ENCODE measurements at regions not wholly inside any gene's neighbourhood (a gene's known extent, or its start where the extent isn't known, plus 50 kb on each side); places are given as distances from the start of the nearest gene placed in this dataset.

DNA sequence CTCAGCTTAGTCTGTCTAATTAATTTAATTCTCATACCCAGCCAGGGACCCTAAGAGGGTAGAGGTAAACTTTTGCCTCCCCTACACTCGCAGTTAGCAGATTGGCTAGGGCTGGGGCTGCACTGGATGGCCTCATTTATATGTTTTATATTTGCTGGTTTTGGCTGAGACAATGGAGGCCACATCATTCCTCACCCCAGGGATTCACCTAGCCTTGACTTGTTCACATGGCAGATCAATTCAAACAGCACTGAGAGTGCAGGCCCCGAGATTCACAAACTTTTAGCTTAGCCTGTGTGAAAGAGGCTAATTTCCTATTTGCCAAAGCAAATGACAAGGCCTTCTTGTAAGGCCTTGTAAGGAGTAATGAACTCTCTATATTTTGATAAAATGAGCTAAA is 844.4 kb downstream of the ARAP2 start:
- no peak for TF ChIP-seq POLR2A (IDR thresholded peaks at IDR 0.05)
- no peak for TF ChIP-seq POLR2AphosphoS5 (IDR thresholded peaks at IDR 0.05)
- TF ChIP-seq, protein P1, sequence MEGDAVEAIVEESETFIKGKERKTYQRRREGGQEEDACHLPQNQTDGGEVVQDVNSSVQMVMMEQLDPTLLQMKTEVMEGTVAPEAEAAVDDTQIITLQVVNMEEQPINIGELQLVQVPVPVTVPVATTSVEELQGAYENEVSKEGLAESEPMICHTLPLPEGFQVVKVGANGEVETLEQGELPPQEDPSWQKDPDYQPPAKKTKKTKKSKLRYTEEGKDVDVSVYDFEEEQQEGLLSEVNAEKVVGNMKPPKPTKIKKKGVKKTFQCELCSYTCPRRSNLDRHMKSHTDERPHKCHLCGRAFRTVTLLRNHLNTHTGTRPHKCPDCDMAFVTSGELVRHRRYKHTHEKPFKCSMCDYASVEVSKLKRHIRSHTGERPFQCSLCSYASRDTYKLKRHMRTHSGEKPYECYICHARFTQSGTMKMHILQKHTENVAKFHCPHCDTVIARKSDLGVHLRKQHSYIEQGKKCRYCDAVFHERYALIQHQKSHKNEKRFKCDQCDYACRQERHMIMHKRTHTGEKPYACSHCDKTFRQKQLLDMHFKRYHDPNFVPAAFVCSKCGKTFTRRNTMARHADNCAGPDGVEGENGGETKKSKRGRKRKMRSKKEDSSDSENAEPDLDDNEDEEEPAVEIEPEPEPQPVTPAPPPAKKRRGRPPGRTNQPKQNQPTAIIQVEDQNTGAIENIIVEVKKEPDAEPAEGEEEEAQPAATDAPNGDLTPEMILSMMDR (IDR thresholded peaks at IDR 0.05): no peak
- no peaks in the 10 kb centered on the region for H3K9me3 ChIP-seq
- H3K36me3 ChIP-seq: no peaks in the 10 kb centered on the region
- intact Hi-C loops (cut with DNase I; ENCODE audit: low total_unique reads): no loop called here
- no peaks in the 10 kb centered on the region for H3K27me3 ChIP-seq
- no peak for DNase-seq (ENCODE audit: low spot score in 2 of 2)
- H3K27ac ChIP-seq: no peak overlapping the region
- no peak overlapping the region for H3K4me3 ChIP-seq
- H3K4me1 ChIP-seq: no peaks in the 10 kb centered on the region

DNA sequence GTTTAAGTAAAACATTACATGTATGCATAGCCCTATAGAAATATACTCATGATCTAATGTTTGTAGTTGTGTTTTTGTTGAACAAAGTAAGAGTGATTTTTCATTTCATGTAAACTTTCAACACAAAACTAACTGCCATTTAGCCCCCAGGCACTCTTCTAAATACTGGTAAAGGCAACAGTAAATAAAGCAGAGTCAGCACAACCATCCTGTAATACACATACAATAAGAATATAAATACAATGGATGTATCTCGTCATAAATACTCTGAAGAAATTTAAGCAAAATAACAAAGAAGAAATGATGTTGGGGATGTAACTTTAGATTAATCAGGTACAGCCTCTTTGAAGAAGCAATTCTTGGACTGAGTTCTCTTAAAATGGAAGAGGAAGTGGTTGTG is 821.2 kb downstream of the ARAP2 start:
- no peaks in the 10 kb centered on the region for H3K4me1 ChIP-seq
- H3K27me3 ChIP-seq: no peaks in the 10 kb centered on the region
- no peaks in the 10 kb centered on the region for H3K36me3 ChIP-seq
- H3K27ac ChIP-seq: no peak overlapping the region
- H3K4me3 ChIP-seq: no peak overlapping the region
- no peak for DNase-seq (ENCODE audit: low spot score in 2 of 2)
- TF ChIP-seq POLR2A (IDR thresholded peaks at IDR 0.05) (no peak), POLR2AphosphoS5 (IDR thresholded peaks at IDR 0.05) (no peak)
- TF ChIP-seq, protein P1 (IDR thresholded peaks at IDR 0.05): no peak
- intact Hi-C loops (cut with DNase I; ENCODE audit: low total_unique reads): no loop called here
- no peaks in the 10 kb centered on the region for H3K9me3 ChIP-seq

DNA sequence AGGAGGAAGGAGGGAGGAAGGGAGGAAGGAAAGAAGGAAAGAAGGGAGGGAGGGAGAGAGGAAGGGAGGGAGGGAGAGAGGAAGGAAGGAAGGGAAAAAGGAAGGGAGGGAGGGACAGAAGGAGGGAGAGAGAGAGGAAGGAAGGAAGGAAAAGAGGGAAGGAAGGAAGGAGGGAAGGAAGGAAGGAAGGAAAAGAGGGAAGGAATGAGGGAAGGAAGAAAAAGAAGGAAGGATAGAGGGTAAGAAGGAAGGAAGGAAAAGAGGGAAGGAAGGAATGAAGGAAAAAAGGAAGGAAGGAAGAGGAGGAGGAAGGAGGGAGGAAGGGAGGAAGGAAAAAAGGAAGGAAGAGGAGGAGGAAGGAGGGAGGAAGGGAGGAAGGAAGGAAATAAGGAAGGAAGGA is 796.8 kb downstream of the ARAP2 start:
- intact Hi-C loops (cut with DNase I; ENCODE audit: low total_unique reads): no loop called here

DNA sequence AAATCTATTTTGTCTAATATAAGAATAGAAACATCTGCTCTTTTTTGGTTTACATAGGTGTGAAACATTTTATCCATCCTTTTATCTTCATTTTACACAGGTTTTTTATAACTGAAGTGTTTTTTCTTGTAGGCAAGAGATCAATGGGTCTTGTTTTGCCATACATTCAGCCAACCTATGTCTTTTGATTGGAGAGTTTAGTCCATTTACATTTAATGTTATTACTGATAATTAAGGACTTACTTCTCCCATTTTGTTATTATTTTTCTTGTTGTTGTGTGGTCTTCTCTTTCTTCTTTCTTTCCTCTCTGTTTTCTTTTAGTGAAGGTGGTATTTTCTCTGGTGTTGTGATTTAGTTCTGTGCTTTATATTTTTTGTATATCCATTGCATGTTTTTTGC is 785.3 kb downstream of the ARAP2 start:
- intact Hi-C loops (cut with DNase I; ENCODE audit: low total_unique reads): no loop called here
- TF ChIP-seq POLR2AphosphoS5 (IDR thresholded peaks at IDR 0.05) (no peak), POLR2A (IDR thresholded peaks at IDR 0.05) (no peak)
- TF ChIP-seq, protein P1 (IDR thresholded peaks at IDR 0.05): no peak
- Histone ChIP-seq H3K27me3 (no peaks in the 10 kb centered on the region), H3K4me1 (no peaks in the 10 kb centered on the region), H3K4me3 (no peak overlapping the region), H3K36me3 (no peaks in the 10 kb centered on the region), H3K9me3 (peaks cover 0 to 5% of the 10 kb centered on the region in 2 donors), H3K27ac (no peak overlapping the region)
- DNase-seq (ENCODE audit: low spot score in 2 of 2): no peak

More for the DNA sequence above, 796.8 kb downstream of the ARAP2 start:
- H3K27ac ChIP-seq: no peak overlapping the region
- DNase-seq (ENCODE audit: low spot score in 2 of 2): no peak
- H3K4me3 ChIP-seq: no peak overlapping the region
- H3K27me3 ChIP-seq: no peaks in the 10 kb centered on the region
- H3K4me1 ChIP-seq: no peaks in the 10 kb centered on the region
- no peaks in the 10 kb centered on the region for H3K36me3 ChIP-seq
- H3K9me3 ChIP-seq: peaks cover 0 to 4% of the 10 kb centered on the region in 2 donors
- TF ChIP-seq, protein P1 (IDR thresholded peaks at IDR 0.05): no peak
- TF ChIP-seq POLR2AphosphoS5 (IDR thresholded peaks at IDR 0.05): no peak
- no peak for TF ChIP-seq POLR2A (IDR thresholded peaks at IDR 0.05)

DNA sequence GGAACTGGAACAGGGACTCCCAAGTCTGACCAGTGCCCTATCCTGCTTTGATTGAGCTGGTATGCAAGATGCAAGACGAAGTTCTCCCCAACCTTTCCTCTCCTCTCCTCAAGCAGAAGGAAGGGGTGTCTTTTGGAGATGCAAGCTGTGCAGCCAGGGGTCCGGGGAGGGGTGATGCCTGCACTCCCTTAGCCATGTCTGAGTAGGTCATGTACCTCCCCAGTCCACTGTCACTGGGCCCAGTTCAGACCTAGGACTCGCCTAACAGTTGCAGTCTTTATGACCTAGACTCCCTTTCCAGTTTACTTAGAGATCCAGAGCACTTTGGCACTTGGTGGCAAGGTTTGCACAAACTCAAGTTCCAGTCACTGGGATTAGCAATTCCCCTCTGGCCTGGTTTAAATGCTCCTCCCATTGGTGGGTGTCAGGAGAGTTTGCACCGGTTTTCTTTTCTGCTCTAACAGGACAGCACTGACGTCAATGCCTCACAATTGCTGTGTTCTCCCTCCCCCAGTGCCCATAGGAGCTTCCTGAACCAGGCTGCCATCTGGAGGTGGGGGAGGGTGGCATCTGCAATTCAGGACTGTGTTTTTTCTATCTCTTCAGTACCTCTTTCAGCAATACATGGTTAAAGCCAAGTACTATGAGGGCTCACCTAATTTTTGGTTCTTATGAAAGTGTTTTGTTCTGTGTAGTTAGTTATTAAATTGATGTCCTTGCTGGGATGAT is 782.2 kb downstream of the ARAP2 start:
- Histone ChIP-seq H3K4me3 (no peak overlapping the region), H3K36me3 (no peaks in the 10 kb centered on the region), H3K27ac (no peak overlapping the region), H3K4me1 (no peaks in the 10 kb centered on the region), H3K27me3 (no peaks in the 10 kb centered on the region), H3K9me3 (peaks cover 0 to 5% of the 10 kb centered on the region in 2 donors)
- no peak for DNase-seq (ENCODE audit: low spot score in 2 of 2)
- TF ChIP-seq, protein P1 (IDR thresholded peaks at IDR 0.05): no peak
- TF ChIP-seq POLR2A (IDR thresholded peaks at IDR 0.05) (no peak), POLR2AphosphoS5 (IDR thresholded peaks at IDR 0.05) (no peak)
- intact Hi-C loops (cut with DNase I; ENCODE audit: low total_unique reads): no loop called here
